ENCODE measurements at regions not wholly inside any gene's neighbourhood (a gene's known extent, or its start where the extent isn't known, plus 50 kb on each side); places are given as distances from the start of the nearest gene placed in this dataset.

GRCh38 chr7:67380326-67380725, 383.7 kb downstream of the TYW1 start:
- no peaks in the 10 kb centered on the region for H3K27me3 ChIP-seq
- FAIRE-seq (no peak), ATAC-seq (no peak), DNase-seq (no peak)
- H3K36me3 ChIP-seq, result no peaks in the 10 kb centered on the region
- intact Hi-C loops (cut with DNase I), result no loop called here
- H3K4me3 ChIP-seq, result no peak overlapping the region
- no peak overlapping the region for H3K27ac ChIP-seq
- 62 to 81% methylated on average over 4 of the region's 4 CpGs for WGBS, 2 donors
- H3K9me3 ChIP-seq, result no peaks in the 10 kb centered on the region
- H3K4me1 ChIP-seq, result no peaks in the 10 kb centered on the region
- TF ChIP-seq CTCF (IDR thresholded peaks at IDR 0.05), result no peak

- no peak for FAIRE-seq
- no peak overlapping the region for H3K4me3 ChIP-seq
- no peak for ATAC-seq
- no peak overlapping the region for H3K27ac ChIP-seq
- H3K27me3 ChIP-seq, result no peaks in the 10 kb centered on the region
- no peaks in the 10 kb centered on the region for H3K36me3 ChIP-seq
- no peaks in the 10 kb centered on the region for H3K9me3 ChIP-seq
- 62 to 73% methylated on average over 4 of the region's 4 CpGs for WGBS, 2 donors
- H3K4me1 ChIP-seq, result no peaks in the 10 kb centered on the region
- intact Hi-C loops (cut with DNase I), result no loop called here
- no peak for TF ChIP-seq CTCF (IDR thresholded peaks at IDR 0.05)
- DNase-seq, result no peak
Measured at GRCh38 chr7:67380858-67381257, 384.2 kb downstream of the TYW1 start.

GRCh38 chr7:67387851-67388250, 391.2 kb downstream of the TYW1 start:
- FAIRE-seq, result no peak
- 60 to 72% methylated on average over 4 of the region's 4 CpGs for WGBS, 2 donors
- H3K27me3 ChIP-seq, result no peaks in the 10 kb centered on the region
- no peak for DNase-seq
- H3K4me1 ChIP-seq, result no peaks in the 10 kb centered on the region
- intact Hi-C loops (cut with DNase I), result no loop called here
- no peak overlapping the region for H3K4me3 ChIP-seq
- no peak overlapping the region for H3K27ac ChIP-seq
- ATAC-seq, result no peak
- TF ChIP-seq CTCF (IDR thresholded peaks at IDR 0.05), result no peak
- H3K9me3 ChIP-seq, result no peaks in the 10 kb centered on the region
- H3K36me3 ChIP-seq, result no peaks in the 10 kb centered on the region

- intact Hi-C loops (cut with DNase I), result no loop called here
- DNase-seq (no peak), ATAC-seq (no peak), FAIRE-seq (no peak)
- 50 to 72% methylated on average over 19 of the region's 19 CpGs for WGBS, 2 donors
- Histone ChIP-seq H3K4me1 (no peaks in the 10 kb centered on the region), H3K9me3 (no peaks in the 10 kb centered on the region), H3K27ac (no peak overlapping the region), H3K36me3 (no peaks in the 10 kb centered on the region), H3K27me3 (no peaks in the 10 kb centered on the region), H3K4me3 (no peak overlapping the region)
- no peak for TF ChIP-seq CTCF (IDR thresholded peaks at IDR 0.05)
Measured at GRCh38 chr7:67391168-67391567, 394.5 kb downstream of the TYW1 start.

GRCh38 chr7:67392596-67393438, 396.2 kb downstream of the TYW1 start:
- WGBS, 2 donors, result 50% methylated on average over 16 of the region's 16 CpGs
- no peak for ATAC-seq
- no peaks in the 10 kb centered on the region for H3K9me3 ChIP-seq
- TF ChIP-seq CTCF (IDR thresholded peaks at IDR 0.05), result no peak
- intact Hi-C loops (cut with DNase I), result no loop called here
- FAIRE-seq, result no peak
- H3K4me3 ChIP-seq, result no peak overlapping the region
- H3K4me1 ChIP-seq, result no peaks in the 10 kb centered on the region
- DNase-seq, result no peak
- no peaks in the 10 kb centered on the region for H3K27me3 ChIP-seq
- no peaks in the 10 kb centered on the region for H3K36me3 ChIP-seq
- H3K27ac ChIP-seq, result no peak overlapping the region

Measured in pancreas (tissue), 10 donors.